ENCODE measurements at regions not wholly inside any gene's neighbourhood (a gene's known extent, or its start where the extent isn't known, plus 50 kb on each side); places are given as distances from the start of the nearest gene placed in this dataset.
"Not testable (repeated sequence)": the region's sequence is repeated elsewhere in the genome, so short reads cannot be mapped to it uniquely, and the experiment has no call there.

- no peak for TF ChIP-seq POLR2AphosphoS5 (IDR thresholded peaks at IDR 0.05)
- no peak for TF ChIP-seq CTCF (IDR thresholded peaks at IDR 0.05)
- no peak for TF ChIP-seq EP300 (IDR thresholded peaks at IDR 0.05; ENCODE audit: low read depth)
- TF ChIP-seq POLR2A (IDR thresholded peaks at IDR 0.05): no peak
- no peak overlapping the region for H3K4me3 ChIP-seq
- in situ Hi-C loops (cut with MboI; ENCODE audit: low pct_ligation_motif_present in 1 of 4, low pct_unique_long_range_greater_than_20kb in 1 of 4, low sequenced_read_pairs in 3 of 4) (no loop called here), intact Hi-C loops (cut with DNase I; ENCODE audit: low total_unique reads) (no loop called here)
- peaks cover 5 to 10% of the 10 kb centered on the region in 2 donors for H3K9me3 ChIP-seq
- no peaks in the 10 kb centered on the region for H3K4me1 ChIP-seq
- no peaks in the 10 kb centered on the region for H3K27me3 ChIP-seq
- H3K36me3 ChIP-seq: no peaks in the 10 kb centered on the region
- no peak for DNase-seq
- H3K27ac ChIP-seq: no peak overlapping the region
- 86 to 100% methylated on average over 2 of the region's 2 CpGs for WGBS, 2 donors (ENCODE audit: low coverage in 1 of 2)
Measured at GRCh38 chr5:26492906-26493459, 545.4 kb downstream of the CDH9 start.

GRCh38 chr5:26487553-26487952 lies 550.8 kb downstream of the CDH9 start:
- intact Hi-C loops (cut with DNase I; ENCODE audit: low total_unique reads) (no loop called here), in situ Hi-C loops (cut with MboI; ENCODE audit: low pct_ligation_motif_present in 1 of 4, low pct_unique_long_range_greater_than_20kb in 1 of 4, low sequenced_read_pairs in 3 of 4) (no loop called here)
- Histone ChIP-seq H3K4me1 (no peaks in the 10 kb centered on the region), H3K27ac (no peak overlapping the region), H3K4me3 (no peak overlapping the region), H3K36me3 (no peaks in the 10 kb centered on the region), H3K9me3 (peaks cover 5 to 8% of the 10 kb centered on the region in 2 donors), H3K27me3 (no peaks in the 10 kb centered on the region)
- TF ChIP-seq CTCF (IDR thresholded peaks at IDR 0.05): no peak
- TF ChIP-seq POLR2AphosphoS5 (IDR thresholded peaks at IDR 0.05): no peak
- no peak for TF ChIP-seq POLR2A (IDR thresholded peaks at IDR 0.05)
- TF ChIP-seq EP300 (IDR thresholded peaks at IDR 0.05; ENCODE audit: low read depth): no peak
- no peak for DNase-seq
- 79 to 84% methylated on average over 3 of the region's 3 CpGs for WGBS, 2 donors (ENCODE audit: low coverage in 1 of 2)

- H3K4me3 ChIP-seq: no peak overlapping the region
- 90 to 97% methylated on average over 3 of the region's 3 CpGs for WGBS, 2 donors (ENCODE audit: low coverage in 1 of 2)
- no peaks in the 10 kb centered on the region for H3K27me3 ChIP-seq
- H3K36me3 ChIP-seq: no peaks in the 10 kb centered on the region
- no peak for DNase-seq
- TF ChIP-seq EP300 (IDR thresholded peaks at IDR 0.05; ENCODE audit: low read depth) (no peak), POLR2AphosphoS5 (IDR thresholded peaks at IDR 0.05) (no peak), CTCF (IDR thresholded peaks at IDR 0.05) (no peak), POLR2A (IDR thresholded peaks at IDR 0.05) (no peak)
- in situ Hi-C loops (cut with MboI; ENCODE audit: low pct_ligation_motif_present in 1 of 4, low pct_unique_long_range_greater_than_20kb in 1 of 4, low sequenced_read_pairs in 3 of 4): no loop called here
- H3K27ac ChIP-seq: no peak overlapping the region
- H3K9me3 ChIP-seq: peaks cover 5% of the 10 kb centered on the region in 2 donors
- intact Hi-C loops (cut with DNase I; ENCODE audit: low total_unique reads): no loop called here
- no peaks in the 10 kb centered on the region for H3K4me1 ChIP-seq
Measured at GRCh38 chr5:26486631-26487030, 551.8 kb downstream of the CDH9 start.

- H3K27me3 ChIP-seq; H3K4me1 ChIP-seq; intact Hi-C loops (cut with DNase I; ENCODE audit: low total_unique reads); H3K27ac ChIP-seq; H3K9me3 ChIP-seq; H3K4me3 ChIP-seq; H3K36me3 ChIP-seq; in situ Hi-C loops (cut with MboI; ENCODE audit: low pct_ligation_motif_present in 1 of 4, low pct_unique_long_range_greater_than_20kb in 1 of 4, low sequenced_read_pairs in 3 of 4); DNase-seq: not testable (repeated sequence)
- 92% methylated on average over 21 of the region's 46 CpGs; no CpG with 5 or more reads in 1 of the 2 donors for WGBS, 2 donors (ENCODE audit: low coverage in 1 of 2)
Measured at GRCh38 chr5:26485146-26485860, 553.1 kb downstream of the CDH9 start.
